GM18511 (cell line): ENCODE measurements at regions not wholly inside any gene's neighbourhood (a gene's known extent, or its start where the extent isn't known, plus 50 kb on each side); places are given as distances from the start of the nearest gene placed in this dataset.

ENCODE experiments used
- ATAC-seq: cut with Tn5 transposase; IDR thresholded peaks from one replicate; pipeline ENCODE4 v1.9.1; 2021; ENCODE audit warnings: mild to moderate bottlenecking, moderate library complexity; ENCODE audit not compliant: unreplicated experiment

- no peak for ATAC-seq
Observed at GRCh38 chr4:27703771-27704170, 843.1 kb downstream of the STIM2 start.

DNA sequence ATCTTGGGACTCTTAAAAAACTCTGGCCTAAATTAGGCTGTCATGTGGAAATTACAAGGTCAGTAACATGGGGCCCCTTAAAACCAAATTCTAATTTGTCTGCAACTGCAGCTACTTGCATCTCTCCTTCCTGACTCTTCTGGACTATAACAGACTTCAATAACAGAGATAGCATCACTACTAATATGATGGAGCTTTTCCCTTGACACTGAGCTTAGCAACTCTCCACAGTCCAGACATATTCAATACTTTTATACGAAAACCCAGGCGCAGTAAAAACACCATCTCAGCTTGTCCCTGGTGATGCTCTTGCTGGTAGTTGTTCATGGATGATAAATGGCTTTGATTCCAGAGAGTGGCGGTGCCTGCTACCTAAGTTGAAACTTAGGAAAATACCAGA lies 850.4 kb downstream of the STIM2 start:
- no peak for ATAC-seq

- ATAC-seq, result no peak
Observed at GRCh38 chr4:27714073-27714472, 853.4 kb downstream of the STIM2 start.

DNA sequence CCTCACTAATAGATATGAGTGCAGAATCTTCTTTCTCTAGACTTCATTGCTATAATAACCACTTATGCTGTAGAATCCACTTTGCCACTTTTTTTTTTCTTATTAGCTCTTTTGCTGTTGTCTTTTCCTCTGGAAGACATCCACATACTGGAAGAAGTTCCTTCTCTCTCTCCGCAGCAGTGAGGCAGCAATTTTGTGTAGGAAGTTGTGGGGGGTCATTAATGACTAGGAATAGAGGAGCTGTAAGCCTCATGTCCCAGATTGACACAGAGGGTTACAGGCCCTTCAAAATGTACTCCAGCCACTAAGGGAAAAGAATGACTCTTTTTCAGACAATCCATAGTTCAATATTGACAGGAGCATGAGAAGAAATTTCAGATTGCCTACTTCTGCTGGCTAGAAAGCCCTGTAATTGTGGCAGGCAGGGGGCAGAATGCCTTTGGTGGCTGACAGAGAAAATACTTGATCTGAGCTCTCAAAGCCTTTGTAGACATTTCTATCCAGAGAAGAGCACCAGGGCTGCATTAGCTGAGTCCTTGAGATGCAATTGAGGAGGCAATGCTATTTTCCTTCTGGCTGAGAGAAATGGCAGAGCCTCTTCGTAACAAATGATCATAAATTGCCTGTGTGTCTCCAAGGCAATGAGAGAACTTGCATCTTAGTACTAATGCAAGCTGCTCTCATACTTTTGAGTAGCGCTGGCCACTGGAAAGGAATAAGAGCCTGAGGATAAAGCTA lies 856.2 kb downstream of the STIM2 start:
- no peak for ATAC-seq

DNA sequence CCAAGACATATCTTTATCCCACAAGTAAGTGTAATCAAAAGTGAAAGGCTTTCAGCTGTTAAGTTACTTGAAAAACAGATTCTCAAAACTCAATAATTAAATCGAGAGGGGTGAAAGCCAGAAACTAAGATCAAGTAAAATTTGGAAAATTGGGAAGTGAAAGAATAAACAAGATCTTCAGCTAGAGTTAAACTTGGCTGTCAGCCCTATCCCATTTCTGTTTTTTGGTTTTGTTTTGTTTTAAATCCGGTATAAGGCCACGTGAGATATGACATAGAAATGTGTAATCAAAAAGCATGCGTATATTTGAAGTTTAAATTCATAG lies 856.8 kb downstream of the STIM2 start:
- no peak for ATAC-seq

DNA sequence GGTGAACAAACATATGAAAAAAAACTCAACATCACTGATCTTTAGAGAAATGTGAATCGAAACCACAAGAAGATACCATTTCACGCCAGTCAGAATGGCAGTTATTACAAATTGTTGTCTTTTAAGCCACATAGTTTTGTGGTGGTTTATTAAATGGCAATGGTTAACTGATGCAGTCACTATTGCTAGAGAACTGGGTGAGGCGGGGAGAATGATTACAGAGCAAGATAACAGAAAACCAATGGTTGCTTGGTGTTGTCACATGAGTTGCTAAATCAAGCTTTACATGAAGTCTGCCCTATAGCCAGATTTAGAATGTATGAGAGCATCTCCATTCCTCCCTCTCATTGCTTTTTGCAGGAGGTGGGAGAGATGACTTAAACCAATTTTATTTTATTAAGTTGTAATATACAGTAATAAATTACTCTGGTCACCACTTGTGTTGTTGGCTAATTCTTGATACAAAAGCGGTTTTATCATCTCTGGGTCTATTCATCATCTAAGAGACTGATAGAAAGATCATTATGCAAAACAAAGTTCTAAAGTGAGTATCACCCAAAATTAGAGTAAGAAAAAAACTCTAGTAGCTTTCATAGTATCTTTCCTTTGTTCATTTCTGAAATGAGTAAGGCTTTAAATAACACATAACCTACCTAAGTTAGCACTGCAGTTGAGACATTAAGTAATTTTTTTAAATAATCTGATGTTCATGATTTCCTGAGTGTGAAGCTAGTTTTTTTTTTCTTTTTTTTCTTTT lies 859.5 kb downstream of the STIM2 start:
- peak; percentile 83 for ATAC-seq

DNA sequence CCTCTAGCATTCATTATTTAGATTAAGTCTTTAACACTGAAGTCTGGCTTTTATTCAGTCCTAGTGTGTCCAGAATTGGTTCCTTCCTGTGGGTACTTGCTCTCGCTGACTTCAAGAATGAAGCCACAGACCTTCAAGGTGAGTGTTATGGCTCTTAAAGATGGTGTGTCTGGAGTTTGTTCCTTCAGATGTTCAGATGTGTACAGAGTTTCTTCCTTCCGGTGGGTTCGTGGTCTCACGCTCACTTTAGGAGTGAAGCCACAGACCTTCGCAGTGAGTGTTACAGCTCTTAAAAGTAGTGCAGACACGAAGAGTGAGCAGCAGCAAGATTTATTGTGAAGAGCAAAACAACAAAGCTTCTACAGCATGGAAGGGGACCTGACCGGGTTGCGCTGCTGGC lies 860.6 kb downstream of the STIM2 start:
- no peak for ATAC-seq

DNA sequence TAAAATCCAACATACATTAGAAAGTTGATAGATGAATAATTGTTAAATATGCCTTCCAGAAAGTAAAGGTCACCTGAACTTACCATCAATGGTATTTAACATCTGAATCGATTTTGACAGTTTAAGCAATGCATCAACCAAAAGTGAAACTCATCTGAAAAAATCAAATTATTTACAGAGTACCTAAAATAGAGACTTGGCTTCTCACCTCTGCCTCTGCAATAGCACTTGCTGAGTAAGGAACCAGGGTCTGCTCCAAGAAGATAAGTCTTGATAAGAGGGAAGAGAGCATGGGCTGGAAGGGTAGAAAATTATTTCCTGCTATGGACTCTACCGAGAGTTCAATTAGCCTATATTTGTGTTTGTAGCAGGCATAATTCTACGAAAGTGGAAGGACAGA lies 868.3 kb downstream of the STIM2 start:
- no peak for ATAC-seq

DNA sequence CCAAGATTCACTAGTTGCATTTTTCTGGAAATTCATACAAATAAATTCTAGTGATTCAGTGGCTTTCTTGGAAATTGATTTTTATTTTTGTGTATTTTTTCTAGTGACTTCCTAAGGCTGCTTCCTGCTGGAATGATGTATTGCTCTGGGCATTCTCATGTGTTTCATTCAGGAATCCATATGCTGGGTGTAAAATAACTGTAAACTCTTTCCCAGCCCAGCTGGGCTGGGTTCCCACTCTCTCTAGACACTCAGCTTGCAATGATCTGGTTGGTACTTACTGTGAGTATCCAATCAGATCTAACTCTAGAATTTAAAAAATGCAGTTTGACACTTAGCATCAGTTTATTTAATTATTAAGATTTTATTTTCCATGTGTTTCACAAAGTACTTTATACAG lies 882.2 kb downstream of the STIM2 start:
- ATAC-seq, result no peak

DNA sequence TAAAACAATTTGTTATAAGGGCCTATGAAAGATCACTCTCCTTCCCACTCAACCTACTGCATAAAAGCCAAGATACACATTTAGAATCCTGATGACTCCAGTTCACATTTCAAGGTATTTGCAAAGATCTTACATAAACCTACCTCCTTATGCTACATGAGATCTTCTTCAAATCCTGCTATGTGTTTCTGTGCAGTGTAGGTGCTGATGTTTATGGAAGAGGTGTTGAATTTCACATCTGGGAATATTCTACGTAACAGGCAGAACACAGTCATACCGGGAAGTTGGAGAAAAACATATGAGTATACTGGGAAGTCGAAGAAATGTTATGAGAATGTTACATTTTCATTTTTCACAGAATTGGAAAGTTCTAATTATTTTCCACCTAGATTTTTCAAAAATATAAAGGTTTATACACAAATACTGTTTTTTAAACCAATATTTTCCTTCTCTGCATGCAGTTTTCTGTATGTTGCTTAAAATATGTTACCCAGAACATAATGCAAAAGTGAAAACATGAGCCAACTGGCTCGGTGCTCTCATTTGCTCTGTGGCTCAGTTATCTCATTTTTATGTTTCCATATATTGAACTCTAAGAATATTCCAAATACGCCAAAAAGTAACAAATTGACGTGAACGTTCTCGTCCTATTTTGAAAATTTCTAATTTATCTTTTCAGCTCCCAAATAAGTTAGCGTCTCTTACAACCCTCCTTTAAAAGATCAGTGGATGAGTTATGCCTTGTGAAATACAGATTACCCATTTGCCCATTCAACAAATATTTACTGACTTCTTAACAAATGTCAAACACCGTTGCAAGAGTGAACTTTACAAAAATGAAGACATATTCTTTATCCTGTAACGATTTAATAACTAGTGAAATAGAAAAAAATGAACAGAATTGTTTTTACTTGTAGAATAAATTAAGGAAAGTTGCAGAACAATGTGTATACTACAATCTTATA lies 899.3 kb downstream of the STIM2 start:
- ATAC-seq, result no peak

- no peak for ATAC-seq
Observed at GRCh38 chr4:27763830-27764525, 903.3 kb downstream of the STIM2 start.

GRCh38 chr4:27764526-27764837 lies 903.8 kb downstream of the STIM2 start:
- peak; percentile 87 for ATAC-seq

- ATAC-seq, result peak; percentile 23
Observed at GRCh38 chr4:27770895-27771294, 910.3 kb downstream of the STIM2 start.

GRCh38 chr4:27775156-27775555 lies 914.5 kb downstream of the STIM2 start:
- no peak for ATAC-seq

DNA sequence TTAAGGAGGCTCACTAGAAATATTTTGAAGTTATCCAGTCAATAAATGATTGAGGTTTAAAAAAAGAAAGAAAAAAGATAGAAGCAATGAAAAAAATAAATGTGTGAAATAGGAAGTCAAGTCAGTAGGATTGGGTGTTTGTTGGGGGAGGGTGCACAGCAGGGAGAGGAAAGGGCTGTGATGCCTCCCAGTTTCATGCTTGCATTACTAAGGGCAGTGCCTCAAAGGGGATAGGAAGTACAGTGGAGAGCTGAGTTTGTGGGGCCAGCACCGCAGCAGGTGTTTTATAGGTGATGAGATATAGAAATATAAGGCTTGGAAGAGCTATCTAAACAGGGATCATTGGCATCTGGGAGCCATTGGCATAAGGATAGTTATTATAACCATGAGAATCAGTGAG lies 919.2 kb downstream of the STIM2 start:
- no peak for ATAC-seq

DNA sequence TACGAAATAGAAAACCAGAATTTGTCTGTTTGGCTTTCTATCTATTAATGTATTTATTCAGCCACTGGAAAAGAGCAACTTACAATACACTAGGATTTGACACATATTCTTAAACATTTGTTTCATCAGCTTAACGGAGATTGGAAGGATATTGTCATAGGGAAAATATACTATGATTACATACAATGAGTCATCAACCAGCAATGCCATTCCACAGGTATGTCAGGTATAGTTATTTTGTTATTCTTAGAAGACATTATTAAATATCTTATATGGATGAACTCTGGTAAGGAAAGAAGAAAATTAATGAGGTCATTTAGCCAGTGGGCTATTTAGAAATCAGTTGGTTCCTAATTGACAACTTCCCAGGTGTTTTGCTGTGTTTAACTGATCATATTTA lies 926.6 kb downstream of the STIM2 start:
- no peak for ATAC-seq

DNA sequence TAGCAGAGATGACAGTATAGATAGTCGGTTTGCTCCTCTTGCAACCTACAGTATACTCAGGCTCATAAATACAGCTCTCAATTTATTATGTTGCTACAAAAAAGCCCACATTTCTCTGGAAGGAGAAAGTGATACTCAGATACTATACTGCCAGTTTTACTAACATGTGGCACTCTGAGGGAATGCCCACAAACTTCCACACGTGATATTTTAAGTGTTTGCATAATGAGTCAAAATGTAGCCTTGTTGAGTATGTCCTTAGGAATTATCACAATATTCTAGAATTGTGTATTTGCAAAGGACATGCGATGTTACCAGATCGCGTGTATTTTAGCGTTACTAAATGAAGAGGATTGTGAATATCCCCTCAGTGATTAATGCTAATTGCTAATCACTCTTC lies 929.1 kb downstream of the STIM2 start:
- no peak for ATAC-seq

GRCh38 chr4:27790911-27791310 lies 930.3 kb downstream of the STIM2 start:
- ATAC-seq, result no peak

- no peak for ATAC-seq
Observed at GRCh38 chr4:27791640-27792039, 931.0 kb downstream of the STIM2 start.

DNA sequence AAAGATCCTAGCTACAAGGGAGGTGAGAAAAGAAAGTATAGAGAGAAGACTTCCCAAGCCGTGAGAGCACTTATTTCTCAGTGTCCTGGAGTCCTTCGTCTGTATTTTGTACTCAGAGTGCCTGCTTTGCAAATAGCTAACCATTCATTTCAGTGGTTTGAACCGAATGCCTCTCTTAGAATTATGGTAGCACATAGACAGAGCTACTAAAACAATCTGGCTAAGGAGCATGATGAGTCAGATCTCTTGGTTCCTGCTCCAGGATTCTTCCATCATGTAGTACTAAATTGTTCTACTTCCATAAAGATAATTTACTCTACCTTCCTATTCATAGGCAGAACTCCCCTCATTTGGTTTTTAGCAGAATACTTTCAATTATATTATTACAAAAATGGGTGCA lies 946.6 kb downstream of the STIM2 start:
- no peak for ATAC-seq

DNA sequence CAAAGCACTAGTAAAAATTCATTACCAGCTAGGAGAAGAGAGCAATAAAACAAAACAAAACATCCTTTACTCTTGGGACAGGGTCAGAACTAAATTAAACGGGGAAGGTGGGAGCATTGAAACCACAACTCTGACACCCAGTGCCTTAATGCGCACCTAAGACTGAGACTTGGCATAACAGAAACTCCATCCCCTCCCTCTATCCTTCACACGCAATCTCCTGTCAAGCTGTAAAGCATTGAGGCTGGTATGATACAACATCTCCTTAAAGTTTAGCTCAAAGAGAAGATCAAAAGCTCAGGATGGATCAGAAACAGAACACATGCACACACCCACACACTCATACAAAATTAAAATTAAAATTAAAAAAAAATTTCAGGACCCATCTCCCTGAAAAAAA lies 951.3 kb downstream of the STIM2 start:
- no peak for ATAC-seq
